ENCODE measurements at regions not wholly inside any gene's neighbourhood (a gene's known extent, or its start where the extent isn't known, plus 50 kb on each side); places are given as distances from the start of the nearest gene placed in this dataset.

DNA sequence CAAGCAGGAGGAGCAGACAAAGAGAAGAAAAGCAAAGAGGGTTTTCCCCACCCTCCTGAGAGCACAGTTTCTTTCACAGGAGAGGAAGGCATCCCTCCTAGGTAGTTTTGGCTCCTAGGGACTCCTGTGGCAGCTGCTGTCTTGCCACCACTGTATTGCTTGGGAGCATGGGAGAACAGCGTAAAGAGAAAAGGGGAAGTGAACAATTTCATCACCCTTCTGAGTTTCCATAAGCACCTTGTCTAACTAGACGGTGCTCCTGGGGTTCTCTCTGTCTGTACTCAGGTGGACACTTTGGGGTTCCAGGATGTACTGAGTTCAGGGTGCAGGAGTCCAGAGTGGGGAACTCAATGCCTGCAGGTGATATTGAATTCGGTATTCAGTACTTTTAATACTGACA lies 1430.5 kb downstream of the TBC1D22A start:
- TF ChIP-seq, protein P1, sequence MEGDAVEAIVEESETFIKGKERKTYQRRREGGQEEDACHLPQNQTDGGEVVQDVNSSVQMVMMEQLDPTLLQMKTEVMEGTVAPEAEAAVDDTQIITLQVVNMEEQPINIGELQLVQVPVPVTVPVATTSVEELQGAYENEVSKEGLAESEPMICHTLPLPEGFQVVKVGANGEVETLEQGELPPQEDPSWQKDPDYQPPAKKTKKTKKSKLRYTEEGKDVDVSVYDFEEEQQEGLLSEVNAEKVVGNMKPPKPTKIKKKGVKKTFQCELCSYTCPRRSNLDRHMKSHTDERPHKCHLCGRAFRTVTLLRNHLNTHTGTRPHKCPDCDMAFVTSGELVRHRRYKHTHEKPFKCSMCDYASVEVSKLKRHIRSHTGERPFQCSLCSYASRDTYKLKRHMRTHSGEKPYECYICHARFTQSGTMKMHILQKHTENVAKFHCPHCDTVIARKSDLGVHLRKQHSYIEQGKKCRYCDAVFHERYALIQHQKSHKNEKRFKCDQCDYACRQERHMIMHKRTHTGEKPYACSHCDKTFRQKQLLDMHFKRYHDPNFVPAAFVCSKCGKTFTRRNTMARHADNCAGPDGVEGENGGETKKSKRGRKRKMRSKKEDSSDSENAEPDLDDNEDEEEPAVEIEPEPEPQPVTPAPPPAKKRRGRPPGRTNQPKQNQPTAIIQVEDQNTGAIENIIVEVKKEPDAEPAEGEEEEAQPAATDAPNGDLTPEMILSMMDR (IDR thresholded peaks at IDR 0.05): no peak
- no peak for TF ChIP-seq POLR2AphosphoS5 (IDR thresholded peaks at IDR 0.05; ENCODE audit: low read depth, low read length)

Measured in Panc1 (cell line).